PC-3 (cell line): ENCODE measurements at regions not wholly inside any gene's neighbourhood (a gene's known extent, or its start where the extent isn't known, plus 50 kb on each side); places are given as distances from the start of the nearest gene placed in this dataset.
"Not testable (repeated sequence)": the region's sequence is repeated elsewhere in the genome, so short reads cannot be mapped to it uniquely, and the experiment has no call there.

ENCODE experiments used
- ATAC-seq: fragments of 200-7000 bp; cut with Tn5 transposase; 2 replicates; pipeline ENCODE4 v1.9.1; 2020; ENCODE audit warnings: mild to moderate bottlenecking, moderate library complexity
- BruUV-seq: library from RNA; stranded (reverse); fragments of 400-500 nt; replicated peaks from 2 replicates; lab custom pipeline; 2021; lab: Mats Ljungman, UMichigan
- CTCF ChIA-PET: fragments of 300-600 bp; sonication (Branson Sonifier 250); formaldehyde crosslinking; loops from one replicate; lab custom pipeline; 2022; ENCODE audit warnings: antibody characterized with exemption; lab: Charles Lee
- POLR2A ChIA-PET: fragments of 300-600 bp; sonication (Branson Sonifier 250); formaldehyde crosslinking; loops from one replicate; lab custom pipeline; 2022; ENCODE audit warnings: antibody characterized with exemption; ENCODE audit not compliant: unreplicated experiment; lab: Charles Lee
- DNase-seq: peaks from one replicate; pipeline ENCODE4 v3.0.0-alpha.2; 2015
- H2AFZ ChIP-seq: fragments of 300-600 bp; sonication (generic); 2 replicates; pipeline ENCODE4 v1.6.0; 2016; ENCODE audit warnings: antibody characterized with exemption, low read length
- H3F3A ChIP-seq: fragments of 300-600 bp; sonication (generic); one replicate; pipeline ENCODE4 v1.6.0; 2017; ENCODE audit warnings: antibody characterized with exemption, low read length, control low read depth, mild to moderate bottlenecking; ENCODE audit not compliant: unreplicated experiment
- H3K27ac ChIP-seq: fragments of 300-600 bp; sonication (generic); 2 replicates; pipeline ENCODE4 v1.5.1; 2016; ENCODE audit warnings: mild to moderate bottlenecking, low read length
- H3K27me3 ChIP-seq: fragments of 300-600 bp; sonication (generic); 2 replicates; pipeline ENCODE4 v1.6.1; 2016; ENCODE audit warnings: low read length, mixed read lengths
- H3K36me3 ChIP-seq: fragments of 300-600 bp; sonication (generic); 2 replicates; pipeline ENCODE4 v1.6.1; 2016; ENCODE audit warnings: low read depth, mixed run types, low read length, mixed read lengths
- H3K4me1 ChIP-seq: fragments of 300-600 bp; sonication (generic); 2 replicates; pipeline ENCODE4 v1.5.1; 2016; ENCODE audit warnings: low read length; ENCODE audit not compliant: insufficient read depth
- H3K4me2 ChIP-seq: fragments of 300-600 bp; sonication (generic); 2 replicates; pipeline ENCODE4 v1.6.0; 2016; ENCODE audit warnings: low read length
- H3K4me3 ChIP-seq: fragments of 300-600 bp; sonication (generic); 2 replicates; pipeline ENCODE4 v1.5.1; 2016; ENCODE audit warnings: mild to moderate bottlenecking, low read length, mixed read lengths
- H3K79me2 ChIP-seq: fragments of 300-600 bp; sonication (generic); 2 replicates; pipeline ENCODE4 v1.6.1; 2017; ENCODE audit warnings: low read length, mixed read lengths
- H3K9ac ChIP-seq: fragments of 300-600 bp; sonication (generic); 2 replicates; pipeline ENCODE4 v1.6.0; 2016; ENCODE audit warnings: mild to moderate bottlenecking, low read length
- H3K9me2 ChIP-seq: fragments of 300-600 bp; sonication (generic); replicated peaks from 2 replicates; pipeline ENCODE4 v1.6.1; 2016; ENCODE audit warnings: mixed run types, low read length, mixed read lengths
- H3K9me3 ChIP-seq: fragments of 300-600 bp; sonication (generic); 2 replicates; pipeline ENCODE4 v1.6.1; 2016; ENCODE audit warnings: low read length, mixed read lengths
- H4K20me1 ChIP-seq: fragments of 300-600 bp; sonication (generic); 2 replicates; pipeline ENCODE4 v1.6.1; 2016; ENCODE audit warnings: low read length, mixed read lengths
- EZH2 ChIP-seq: fragments of 300-600 bp; sonication (generic); IDR thresholded peaks from one replicate; pipeline ENCODE4 v1.6.1; 2017; ENCODE audit warnings: antibody characterized with exemption, mild to moderate bottlenecking, low read length; ENCODE audit not compliant: unreplicated experiment
- EZH2phosphoT487 ChIP-seq: fragments of 300-600 bp; sonication (generic); IDR thresholded peaks from 2 replicates; pipeline ENCODE4 v1.6.1; 2018; ENCODE audit warnings: mild to moderate bottlenecking, antibody characterized with exemption, low read length, borderline replicate concordance
- intact Hi-C: fragments of 100-400 bp; cut with micrococcal nuclease; formaldehyde crosslinking; loops from 2 replicates; pipeline ENCODE4 v1.9.0; 2023
- TF ChIP-seq, protein P1 (sequence below): fragments of 300-600 bp; sonication (generic); conservative IDR thresholded peaks from 2 replicates; pipeline ENCODE4 v1.5.1; 2017; ENCODE audit warnings: antibody characterized with exemption, low read depth, mild to moderate bottlenecking, low read length

DNA sequence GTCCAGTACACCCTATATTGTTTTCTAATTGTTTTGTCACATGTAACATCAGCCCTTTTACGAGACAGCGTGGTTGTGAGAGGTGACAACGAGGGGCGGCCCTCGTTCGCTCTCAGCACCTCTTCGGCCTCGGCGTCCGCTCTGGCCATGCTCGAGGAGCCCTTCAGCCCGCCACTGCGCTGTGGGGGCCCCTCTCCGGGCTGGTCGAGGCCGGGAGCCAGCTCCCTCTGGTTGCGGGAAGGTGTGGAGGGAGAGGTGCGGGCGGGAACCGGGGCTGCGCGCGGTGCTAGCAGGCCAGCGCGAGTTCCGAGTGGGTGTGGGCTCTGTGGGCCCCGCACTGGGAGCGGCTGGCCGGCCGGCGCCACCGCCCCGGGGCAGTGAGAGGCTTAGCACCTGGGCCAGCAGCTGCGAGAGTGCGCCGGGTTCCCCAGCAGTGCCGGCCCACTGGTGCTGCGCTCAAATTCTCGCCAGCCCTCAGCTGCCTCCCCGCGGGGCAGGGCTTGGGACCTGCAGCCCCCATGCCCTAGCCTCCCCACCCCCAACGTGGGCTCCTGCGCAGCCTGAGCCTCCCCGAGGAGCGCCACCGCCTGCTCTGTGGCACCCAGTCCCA lies 145.0 kb downstream of the PSAT1 start:
- ChIA-PET POLR2A (no interaction called here), CTCF (no interaction called here)
- no peaks in the 10 kb centered on the region for H3K79me2 ChIP-seq
- H3K36me3 ChIP-seq = no peaks in the 10 kb centered on the region
- no peak for TF ChIP-seq EZH2phosphoT487
- TF ChIP-seq EZH2 = no peak
- no peak overlapping the region for H3K9ac ChIP-seq
- ATAC-seq (no peak), DNase-seq (no peak)
- H3K27me3 ChIP-seq = no peaks in the 10 kb centered on the region
- H3K4me1 ChIP-seq = no peaks in the 10 kb centered on the region; the same call in 1 of the 2 replicates
- no peak overlapping the region for H3K4me3 ChIP-seq
- H3K9me2 ChIP-seq = no peaks in the 10 kb centered on the region
- no peaks in the 10 kb centered on the region for H3F3A ChIP-seq
- no peaks in the 10 kb centered on the region for H4K20me1 ChIP-seq
- H3K4me2 ChIP-seq = no peak overlapping the region
- no TSS peak for BruUV-seq
- H3K9me3 ChIP-seq = no peaks in the 10 kb centered on the region
- H2AFZ ChIP-seq = no peak overlapping the region
- no peak overlapping the region for H3K27ac ChIP-seq
- intact Hi-C loops = no loop called here

DNA sequence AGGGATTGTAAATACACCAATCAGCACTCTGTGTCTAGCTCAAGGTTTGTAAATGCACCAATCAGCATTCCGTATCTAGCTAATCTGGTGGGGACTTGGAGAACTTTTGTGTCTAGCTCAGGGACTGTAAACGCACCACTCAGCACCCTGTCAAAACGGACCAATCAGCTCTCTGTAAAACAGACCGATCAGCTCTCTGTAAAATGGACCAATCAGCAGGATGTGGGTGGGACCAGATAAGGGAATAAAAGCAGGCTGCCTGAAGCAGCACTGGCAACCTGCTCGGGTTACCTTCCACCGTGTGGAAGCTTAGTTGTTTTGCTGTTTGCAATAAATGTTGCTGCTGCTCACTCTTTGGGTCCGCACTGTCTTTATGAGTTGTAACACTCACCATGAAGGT lies 145.7 kb downstream of the PSAT1 start:
- H3K36me3 ChIP-seq, H3K9me3 ChIP-seq, H3K9ac ChIP-seq, CTCF ChIA-PET, DNase-seq, H3K4me2 ChIP-seq, intact Hi-C loops, H3K4me3 ChIP-seq, ATAC-seq, H3K79me2 ChIP-seq, H4K20me1 ChIP-seq, H2AFZ ChIP-seq, H3K9me2 ChIP-seq, BruUV-seq, H3K27me3 ChIP-seq, H3F3A ChIP-seq, H3K27ac ChIP-seq, H3K4me1 ChIP-seq, POLR2A ChIA-PET: not testable (repeated sequence)

DNA sequence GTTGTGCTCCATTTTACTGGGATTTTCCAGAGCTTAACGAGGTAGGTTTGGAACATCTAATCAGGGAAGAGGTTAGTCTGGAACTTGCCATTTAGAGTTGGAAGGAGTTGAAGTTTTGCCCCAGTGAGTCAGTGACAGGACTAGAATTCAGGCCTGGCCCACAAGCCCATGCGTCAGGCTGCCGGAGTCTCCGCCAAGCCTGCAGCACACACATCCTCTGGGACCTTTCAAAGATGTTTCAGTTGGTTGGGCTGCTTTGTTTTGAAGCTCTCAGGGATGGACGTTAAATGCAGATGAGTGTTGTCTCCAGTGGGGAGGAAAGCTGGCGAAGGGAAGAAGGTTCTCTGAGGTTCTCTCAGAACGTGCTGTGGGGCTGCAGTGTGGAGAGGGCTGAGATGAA lies 147.0 kb downstream of the PSAT1 start:
- no peaks in the 10 kb centered on the region for H3K36me3 ChIP-seq
- no peaks in the 10 kb centered on the region for H3F3A ChIP-seq
- H3K9me2 ChIP-seq = no peaks in the 10 kb centered on the region
- no peak overlapping the region for H3K4me2 ChIP-seq
- DNase-seq = no peak
- H3K79me2 ChIP-seq = no peaks in the 10 kb centered on the region
- ChIA-PET POLR2A (no interaction called here), CTCF (no interaction called here)
- TF ChIP-seq EZH2phosphoT487 (no peak), EZH2 (no peak)
- TF ChIP-seq, protein P1, sequence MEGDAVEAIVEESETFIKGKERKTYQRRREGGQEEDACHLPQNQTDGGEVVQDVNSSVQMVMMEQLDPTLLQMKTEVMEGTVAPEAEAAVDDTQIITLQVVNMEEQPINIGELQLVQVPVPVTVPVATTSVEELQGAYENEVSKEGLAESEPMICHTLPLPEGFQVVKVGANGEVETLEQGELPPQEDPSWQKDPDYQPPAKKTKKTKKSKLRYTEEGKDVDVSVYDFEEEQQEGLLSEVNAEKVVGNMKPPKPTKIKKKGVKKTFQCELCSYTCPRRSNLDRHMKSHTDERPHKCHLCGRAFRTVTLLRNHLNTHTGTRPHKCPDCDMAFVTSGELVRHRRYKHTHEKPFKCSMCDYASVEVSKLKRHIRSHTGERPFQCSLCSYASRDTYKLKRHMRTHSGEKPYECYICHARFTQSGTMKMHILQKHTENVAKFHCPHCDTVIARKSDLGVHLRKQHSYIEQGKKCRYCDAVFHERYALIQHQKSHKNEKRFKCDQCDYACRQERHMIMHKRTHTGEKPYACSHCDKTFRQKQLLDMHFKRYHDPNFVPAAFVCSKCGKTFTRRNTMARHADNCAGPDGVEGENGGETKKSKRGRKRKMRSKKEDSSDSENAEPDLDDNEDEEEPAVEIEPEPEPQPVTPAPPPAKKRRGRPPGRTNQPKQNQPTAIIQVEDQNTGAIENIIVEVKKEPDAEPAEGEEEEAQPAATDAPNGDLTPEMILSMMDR = no peak
- no peaks in the 10 kb centered on the region for H3K9me3 ChIP-seq
- no peak overlapping the region for H3K27ac ChIP-seq
- no peak for ATAC-seq
- no peaks in the 10 kb centered on the region; the same call in 1 of the 2 replicates for H3K4me1 ChIP-seq
- H4K20me1 ChIP-seq = no peaks in the 10 kb centered on the region
- no peak overlapping the region for H2AFZ ChIP-seq
- no TSS peak for BruUV-seq
- no peak overlapping the region for H3K9ac ChIP-seq
- H3K27me3 ChIP-seq = no peaks in the 10 kb centered on the region
- intact Hi-C loops = no loop called here
- H3K4me3 ChIP-seq = no peak overlapping the region
